IMR-90 (cell line): ENCODE measurements at regions not wholly inside any gene's neighbourhood (a gene's known extent, or its start where the extent isn't known, plus 50 kb on each side); places are given as distances from the start of the nearest gene placed in this dataset.
"Not testable (repeated sequence)": the region's sequence is repeated elsewhere in the genome, so short reads cannot be mapped to it uniquely, and the experiment has no call there.

Source experiments
- ATAC-seq: fragments of 200-7000 bp; cut with Tn5 transposase; 2 replicates; pipeline ENCODE4 v1.9.1; 2020; ENCODE audit warnings: low read depth, mild to moderate bottlenecking, moderate library complexity
- BruUV-seq: library from RNA; stranded (reverse); fragments of 400-500 nt; replicated peaks from 2 replicates; lab custom pipeline; 2021; lab: Mats Ljungman, UMichigan
- CTCF ChIA-PET: fragments of 300-600 bp; formaldehyde crosslinking; extraction: SDS; loops from one replicate; lab custom pipeline; 2021; ENCODE audit warnings: antibody characterized with exemption; lab: Yijun Ruan, JAX
- POLR2A ChIA-PET: fragments of 300-600 bp; sonication (Branson Sonifier 250); formaldehyde crosslinking; loops from one replicate; lab custom pipeline; 2022; ENCODE audit warnings: antibody characterized with exemption; ENCODE audit not compliant: unreplicated experiment; lab: Charles Lee
- DNase-seq: peaks from one replicate; pipeline ENCODE4 v3.0.0; 2013
- H2AFZ ChIP-seq: replicated peaks from 2 replicates; pipeline ENCODE3; 2013; ENCODE audit warnings: low read length, mild to moderate bottlenecking; ENCODE audit not compliant: poor library complexity
- H2AK5ac ChIP-seq: 2 replicates; pipeline ENCODE4 v1.6.1; 2013; ENCODE audit warnings: low read depth, low read length, inconsistent platforms
- H2AK9ac ChIP-seq: replicated peaks from 2 replicates; pipeline ENCODE3; 2013; ENCODE audit warnings: mild to moderate bottlenecking, low read depth, low read length, moderate library complexity; ENCODE audit not compliant: poor library complexity
- H2BK120ac ChIP-seq: 2 replicates; pipeline ENCODE4 v1.6.1; 2013; ENCODE audit warnings: low read depth, low read length, inconsistent platforms
- H2BK15ac ChIP-seq: 3 replicates; pipeline ENCODE4 v1.6.1; 2013; ENCODE audit warnings: low read depth, low read length, inconsistent platforms
- H2BK20ac ChIP-seq: 2 replicates; pipeline ENCODE4 v1.6.1; 2013; ENCODE audit warnings: low read depth, mild to moderate bottlenecking, inconsistent platforms, low read length, moderate library complexity
- H2BK5ac ChIP-seq: 2 replicates; pipeline ENCODE4 v1.6.1; 2013; ENCODE audit warnings: mild to moderate bottlenecking, low read depth, low read length, inconsistent platforms; ENCODE audit not compliant: poor library complexity, severe bottlenecking
- H3K14ac ChIP-seq: replicated peaks from 2 replicates; pipeline ENCODE4 v1.6.1; 2013; ENCODE audit warnings: low read depth, low read length, inconsistent platforms
- H3K18ac ChIP-seq: 2 replicates; pipeline ENCODE4 v1.6.1; 2013; ENCODE audit warnings: low read depth, low read length, control low read depth
- H3K23ac ChIP-seq: 2 replicates; pipeline ENCODE4 v1.6.1; 2013; ENCODE audit warnings: low read depth, low read length, inconsistent platforms
- H3K27ac ChIP-seq: 2 replicates; pipeline ENCODE4 v1.5.1; 2013; ENCODE audit warnings: mild to moderate bottlenecking, control low read depth, low read length; ENCODE audit not compliant: insufficient read depth
- H3K27me3 ChIP-seq: 2 replicates; pipeline ENCODE4 v1.6.1; 2013; ENCODE audit warnings: low read length; ENCODE audit not compliant: control insufficient read depth, insufficient read depth
- H3K36me3 ChIP-seq: 2 replicates; pipeline ENCODE4 v1.6.1; 2013; ENCODE audit warnings: low read length, mixed read lengths; ENCODE audit not compliant: control insufficient read depth, insufficient read depth
- H3K4ac ChIP-seq: 2 replicates; pipeline ENCODE4 v1.6.1; 2013; ENCODE audit warnings: low read depth, low read length, inconsistent platforms
- H3K4me1 ChIP-seq: 2 replicates; pipeline ENCODE4 v1.6.1; 2013; ENCODE audit warnings: low read length, mixed read lengths; ENCODE audit not compliant: control insufficient read depth, insufficient read depth
- H3K4me2 ChIP-seq: 2 replicates; pipeline ENCODE4 v1.6.1; 2013; ENCODE audit warnings: low read depth, mild to moderate bottlenecking, control low read depth, low read length, moderate library complexity
- H3K4me3 ChIP-seq: 2 replicates; pipeline ENCODE4 v1.5.1; 2013; ENCODE audit warnings: low read depth, mild to moderate bottlenecking, control low read depth, low read length, moderate library complexity; ENCODE audit not compliant: insufficient read depth
- H3K56ac ChIP-seq: 2 replicates; pipeline ENCODE4 v1.6.1; 2013; ENCODE audit warnings: low read length, inconsistent platforms; ENCODE audit not compliant: insufficient read depth; ENCODE audit errors: extremely low read depth
- H3K79me1 ChIP-seq, 2 experiments: 2 replicates each; pipeline ENCODE4 v1.6.1; 2013; ENCODE audit warnings: low read length in 2 of 2, inconsistent platforms in 1 of 2, low read depth in 1 of 2
- H3K9ac ChIP-seq: 2 replicates; pipeline ENCODE4 v1.6.1; 2013; ENCODE audit warnings: low read depth, low read length, control low read depth
- H3K9me1 ChIP-seq: 2 replicates; pipeline ENCODE4 v1.6.1; 2013; ENCODE audit warnings: low read length, inconsistent platforms; ENCODE audit not compliant: insufficient read depth
- H3K9me3 ChIP-seq: 2 replicates; pipeline ENCODE4 v1.6.1; 2013; ENCODE audit warnings: low read length; ENCODE audit not compliant: control insufficient read depth, insufficient read depth
- H4K20me1 ChIP-seq: 2 replicates; pipeline ENCODE4 v1.6.1; 2013; ENCODE audit warnings: low read length, inconsistent platforms; ENCODE audit not compliant: insufficient read depth
- H4K5ac ChIP-seq: 2 replicates; pipeline ENCODE4 v1.6.1; 2013; ENCODE audit warnings: mild to moderate bottlenecking, low read depth, low read length, control low read depth
- H4K8ac ChIP-seq, 2 experiments: 2 replicates each; pipeline ENCODE4 v1.6.1; 2013; ENCODE audit warnings: low read depth in 2 of 2, low read length in 2 of 2, control low read depth in 1 of 2, inconsistent platforms in 1 of 2
- H4K91ac ChIP-seq: 2 replicates; pipeline ENCODE4 v1.6.1; 2013; ENCODE audit warnings: low read depth, low read length, inconsistent platforms; ENCODE audit not compliant: insufficient read depth
- CEBPB ChIP-seq: IDR thresholded peaks from 2 replicates; pipeline ENCODE4 v1.6.1; 2012; ENCODE audit warnings: low read depth, low read length, improper control_type of control experiment
- WGBS, 2 experiments: methylation state at CpG; one replicate each; pipeline versions ENCODE4 v1.1.5 to v1.1.7; 2013; ENCODE audit warnings: missing lambda C conversion rate in 2 of 2; ENCODE audit not compliant: insufficient read length in 1 of 2; ENCODE audit errors: extremely low coverage in 2 of 2; 5-methylcytosine and 5-hydroxymethylcytosine counted together
- dilution Hi-C: fragments of 300-500 bp; cut with HindIII; formaldehyde crosslinking; loops from one replicate; pipeline ENCODE4 v1.14.3; 2018; ENCODE audit warnings: low sequenced_read_pairs; ENCODE audit not compliant: unreplicated experiment
- in situ Hi-C: fragments of 300-500 bp; cut with MboI; formaldehyde crosslinking; loops from 3 replicates; pipeline ENCODE4 v1.14.3; 2019; ENCODE audit warnings: low sequenced_read_pairs, inconsistent platforms, mixed read lengths
- intact Hi-C: fragments of 100-400 bp; cut with micrococcal nuclease; formaldehyde crosslinking; loops from 2 replicates; pipeline ENCODE4 v1.10.0; 2022

- H3K14ac ChIP-seq, H3K4me1 ChIP-seq, H2BK15ac ChIP-seq, H3K9me1 ChIP-seq, H2AFZ ChIP-seq, H3K9me3 ChIP-seq, H3K4me2 ChIP-seq, H4K20me1 ChIP-seq, H2AK9ac ChIP-seq, H3K18ac ChIP-seq, H4K91ac ChIP-seq, H3K23ac ChIP-seq, BruUV-seq, H3K56ac ChIP-seq, H3K79me1 ChIP-seq, POLR2A ChIA-PET, H3K4ac ChIP-seq, H2BK5ac ChIP-seq, in situ Hi-C loops, ATAC-seq, dilution Hi-C loops, DNase-seq, H3K27ac ChIP-seq, H2BK20ac ChIP-seq, H2AK5ac ChIP-seq, H4K8ac ChIP-seq, intact Hi-C loops, H3K36me3 ChIP-seq, H3K4me3 ChIP-seq, H3K27me3 ChIP-seq, H4K5ac ChIP-seq, H3K9ac ChIP-seq, H2BK120ac ChIP-seq: not testable (repeated sequence)
- CTCF ChIA-PET: interaction anchor here (1.5 kb wide), 1 partner anchor 43 kb away, joined by 3 read pairs; no protein-coding TSS in a partner anchor
- TF ChIP-seq CEBPB: peak; percentile 76
- WGBS, 2 experiments: no CpG with 5 or more reads among the region's 2 CpGs
Measured at GRCh38 chr5:118462276-118462675, 526.1 kb downstream of the DTWD2 start.
